ENCODE measurements at regions not wholly inside any gene's neighbourhood (a gene's known extent, or its start where the extent isn't known, plus 50 kb on each side); places are given as distances from the start of the nearest gene placed in this dataset.
"Not testable (repeated sequence)": the region's sequence is repeated elsewhere in the genome, so short reads cannot be mapped to it uniquely, and the experiment has no call there.

DNA sequence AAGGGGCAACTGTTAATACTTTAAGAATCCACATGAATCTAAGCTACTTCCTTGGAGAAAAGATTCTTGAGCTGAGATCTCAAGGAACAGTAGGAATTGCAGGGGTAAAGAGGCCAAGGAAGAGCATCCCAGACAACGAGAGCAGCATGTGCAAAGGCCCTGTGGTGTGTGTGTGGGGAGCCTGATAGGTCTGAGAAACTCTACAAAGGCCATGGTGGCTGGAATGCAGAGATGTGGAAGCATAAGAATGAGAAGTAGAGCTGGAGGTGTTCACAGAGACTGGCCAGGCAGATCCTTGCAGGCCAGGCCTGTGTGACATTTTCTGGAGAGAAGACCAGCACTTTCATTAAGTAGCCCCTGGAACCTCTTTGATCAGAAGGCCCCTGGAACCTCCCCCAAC, 105.8 kb upstream of the GRK3 start:
- not testable (repeated sequence) for H3K4me3 ChIP-seq (ENCODE audit: low read length in 2 of 2); H3K18ac ChIP-seq (ENCODE audit: low read length); DNase-seq (ENCODE audit: low spot score); H3K27ac ChIP-seq (replicated peaks; ENCODE audit: low read length); H2BK120ac ChIP-seq (ENCODE audit: low read depth, low read length); H2BK12ac ChIP-seq (ENCODE audit: low read length); H2AFZ ChIP-seq (ENCODE audit: low read length); H4K8ac ChIP-seq (ENCODE audit: low read depth, low read length); H2BK5ac ChIP-seq (ENCODE audit: low read length); H3K79me1 ChIP-seq (ENCODE audit: low read depth, low read length); H2BK15ac ChIP-seq (ENCODE audit: low read length); H3K27me3 ChIP-seq (ENCODE audit: control insufficient read depth in 3 of 3, insufficient read depth in 3 of 3, low read depth in 1 of 3, low read length in 3 of 3); H3K9ac ChIP-seq (ENCODE audit: low read depth, low read length, poor library complexity); H3K23ac ChIP-seq (ENCODE audit: low read depth, low read length, poor library complexity); H4K91ac ChIP-seq (ENCODE audit: low read depth, low read length, poor library complexity); H3K4ac ChIP-seq (ENCODE audit: low read length); H2AK5ac ChIP-seq (ENCODE audit: low read depth, low read length); H3K4me2 ChIP-seq (ENCODE audit: insufficient read depth, low read length, poor library complexity, severe bottlenecking); H3K14ac ChIP-seq (ENCODE audit: low read length); H3K4me1 ChIP-seq (ENCODE audit: control insufficient read depth in 2 of 2, insufficient read depth in 1 of 2, low read depth in 1 of 2, low read length in 2 of 2); H3K9me3 ChIP-seq (replicated peaks in 1 of 2; ENCODE audit: control insufficient read depth in 2 of 2, insufficient read depth in 1 of 2, low read depth in 1 of 2, low read length in 2 of 2)
- H3K36me3 ChIP-seq (replicated peaks in 1 of 2; ENCODE audit: control insufficient read depth in 2 of 2, insufficient read depth in 2 of 2, low read length in 2 of 2): peaks cover 25 to 60% of the 10 kb centered on the region in 2 donors
- WGBS, 2 donors (ENCODE audit: extremely low coverage in 2 of 2, insufficient read length in 2 of 2, insufficient replicate concordance in 1 of 2): no CpG with 5 or more reads among the region's 1 CpG

DNA sequence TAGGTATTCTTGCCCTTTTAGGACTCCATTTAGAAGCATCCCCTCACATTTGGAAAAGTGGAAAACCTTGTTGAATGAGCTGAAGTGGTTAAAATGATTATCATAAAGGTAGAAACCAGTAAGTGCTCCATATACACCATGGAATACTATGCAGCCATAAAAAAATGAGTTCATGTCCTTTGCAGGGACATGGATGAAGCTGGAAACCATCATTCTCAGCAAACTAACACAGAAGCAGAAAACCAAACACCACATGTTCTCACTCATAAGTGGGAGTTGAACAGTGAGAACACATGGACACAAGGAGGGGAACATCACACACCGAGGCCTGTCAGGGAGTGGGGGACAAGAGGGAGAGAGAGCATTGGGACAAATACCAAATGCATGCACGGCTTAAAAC, 103.8 kb upstream of the GRK3 start:
- not testable (repeated sequence) for H2AFZ ChIP-seq (ENCODE audit: low read length); H4K8ac ChIP-seq (ENCODE audit: low read depth, low read length); H2BK5ac ChIP-seq (ENCODE audit: low read length); H3K9me3 ChIP-seq (replicated peaks in 1 of 2; ENCODE audit: control insufficient read depth in 2 of 2, insufficient read depth in 1 of 2, low read depth in 1 of 2, low read length in 2 of 2); H2BK15ac ChIP-seq (ENCODE audit: low read length); H3K27ac ChIP-seq (replicated peaks; ENCODE audit: low read length); H3K14ac ChIP-seq (ENCODE audit: low read length); H3K4me1 ChIP-seq (ENCODE audit: control insufficient read depth in 2 of 2, insufficient read depth in 1 of 2, low read depth in 1 of 2, low read length in 2 of 2); H3K18ac ChIP-seq (ENCODE audit: low read length); H4K91ac ChIP-seq (ENCODE audit: low read depth, low read length, poor library complexity); H2BK12ac ChIP-seq (ENCODE audit: low read length); H3K4me3 ChIP-seq (ENCODE audit: low read length in 2 of 2); H2AK5ac ChIP-seq (ENCODE audit: low read depth, low read length); H3K9ac ChIP-seq (ENCODE audit: low read depth, low read length, poor library complexity); H3K79me1 ChIP-seq (ENCODE audit: low read depth, low read length); H3K4me2 ChIP-seq (ENCODE audit: insufficient read depth, low read length, poor library complexity, severe bottlenecking); H3K4ac ChIP-seq (ENCODE audit: low read length); H3K27me3 ChIP-seq (ENCODE audit: control insufficient read depth in 3 of 3, insufficient read depth in 3 of 3, low read depth in 1 of 3, low read length in 3 of 3); H3K23ac ChIP-seq (ENCODE audit: low read depth, low read length, poor library complexity); DNase-seq (ENCODE audit: low spot score); H2BK120ac ChIP-seq (ENCODE audit: low read depth, low read length)
- H3K36me3 ChIP-seq (replicated peaks in 1 of 2; ENCODE audit: control insufficient read depth in 2 of 2, insufficient read depth in 2 of 2, low read length in 2 of 2): peaks cover 23 to 51% of the 10 kb centered on the region in 2 donors
- WGBS, 2 donors (ENCODE audit: extremely low coverage in 2 of 2, insufficient read length in 2 of 2, insufficient replicate concordance in 1 of 2): no CpG with 5 or more reads among the region's 2 CpGs

GRCh38 chr22:25461301-25461700, 103.2 kb upstream of the GRK3 start:
- Histone ChIP-seq H3K4me3 (ENCODE audit: low read length in 2 of 2) (no peak overlapping the region), H3K9me3 (replicated peaks in 1 of 2; ENCODE audit: control insufficient read depth in 2 of 2, insufficient read depth in 1 of 2, low read depth in 1 of 2, low read length in 2 of 2) (no peaks in the 10 kb centered on the region), H2AK5ac (ENCODE audit: low read depth, low read length) (no peak overlapping the region), H2BK15ac (ENCODE audit: low read length) (no peak overlapping the region), H3K27me3 (ENCODE audit: control insufficient read depth in 3 of 3, insufficient read depth in 3 of 3, low read depth in 1 of 3, low read length in 3 of 3) (no peaks in the 10 kb centered on the region), H2BK120ac (ENCODE audit: low read depth, low read length) (no peak overlapping the region), H3K9ac (ENCODE audit: low read depth, low read length, poor library complexity) (no peak overlapping the region), H3K36me3 (replicated peaks in 1 of 2; ENCODE audit: control insufficient read depth in 2 of 2, insufficient read depth in 2 of 2, low read length in 2 of 2) (peaks cover 22 to 48% of the 10 kb centered on the region in 2 donors), H4K91ac (ENCODE audit: low read depth, low read length, poor library complexity) (no peak overlapping the region), H3K27ac (replicated peaks; ENCODE audit: low read length) (no peak overlapping the region), H3K4ac (ENCODE audit: low read length) (no peak overlapping the region), H3K18ac (ENCODE audit: low read length) (no peak overlapping the region), H4K8ac (ENCODE audit: low read depth, low read length) (no peak overlapping the region), H2AFZ (ENCODE audit: low read length) (no peak overlapping the region), H3K23ac (ENCODE audit: low read depth, low read length, poor library complexity) (no peak overlapping the region), H3K4me1 (ENCODE audit: control insufficient read depth in 2 of 2, insufficient read depth in 1 of 2, low read depth in 1 of 2, low read length in 2 of 2) (no peaks in the 10 kb centered on the region), H3K79me1 (ENCODE audit: low read depth, low read length) (peaks cover 5% of the 10 kb centered on the region), H3K4me2 (ENCODE audit: insufficient read depth, low read length, poor library complexity, severe bottlenecking) (no peak overlapping the region), H3K14ac (ENCODE audit: low read length) (no peak overlapping the region), H2BK12ac (ENCODE audit: low read length) (no peak overlapping the region), H2BK5ac (ENCODE audit: low read length) (no peak overlapping the region)
- DNase-seq (ENCODE audit: low spot score): no peak
- no CpG with 5 or more reads among the region's 7 CpGs for WGBS, 2 donors (ENCODE audit: extremely low coverage in 2 of 2, insufficient read length in 2 of 2, insufficient replicate concordance in 1 of 2)

- H2BK15ac ChIP-seq (ENCODE audit: low read length); H2BK120ac ChIP-seq (ENCODE audit: low read depth, low read length); H2BK5ac ChIP-seq (ENCODE audit: low read length); H4K8ac ChIP-seq (ENCODE audit: low read depth, low read length); H3K79me1 ChIP-seq (ENCODE audit: low read depth, low read length); H3K14ac ChIP-seq (ENCODE audit: low read length); H3K18ac ChIP-seq (ENCODE audit: low read length); H3K4me3 ChIP-seq (ENCODE audit: low read length in 2 of 2); H3K9ac ChIP-seq (ENCODE audit: low read depth, low read length, poor library complexity); H3K4me2 ChIP-seq (ENCODE audit: insufficient read depth, low read length, poor library complexity, severe bottlenecking); H3K4me1 ChIP-seq (ENCODE audit: control insufficient read depth in 2 of 2, insufficient read depth in 1 of 2, low read depth in 1 of 2, low read length in 2 of 2); H3K4ac ChIP-seq (ENCODE audit: low read length); H3K27ac ChIP-seq (replicated peaks; ENCODE audit: low read length); H3K27me3 ChIP-seq (ENCODE audit: control insufficient read depth in 3 of 3, insufficient read depth in 3 of 3, low read depth in 1 of 3, low read length in 3 of 3); H4K91ac ChIP-seq (ENCODE audit: low read depth, low read length, poor library complexity); H2AK5ac ChIP-seq (ENCODE audit: low read depth, low read length); H3K9me3 ChIP-seq (replicated peaks in 1 of 2; ENCODE audit: control insufficient read depth in 2 of 2, insufficient read depth in 1 of 2, low read depth in 1 of 2, low read length in 2 of 2); H3K23ac ChIP-seq (ENCODE audit: low read depth, low read length, poor library complexity); H2AFZ ChIP-seq (ENCODE audit: low read length); H2BK12ac ChIP-seq (ENCODE audit: low read length): not testable (repeated sequence)
- WGBS, 2 donors (ENCODE audit: extremely low coverage in 2 of 2, insufficient read length in 2 of 2, insufficient replicate concordance in 1 of 2): no CpG with 5 or more reads among the region's 15 CpGs
- DNase-seq (ENCODE audit: low spot score): peak; percentile 84
- H3K36me3 ChIP-seq (replicated peaks in 1 of 2; ENCODE audit: control insufficient read depth in 2 of 2, insufficient read depth in 2 of 2, low read length in 2 of 2): peaks cover 20 to 39% of the 10 kb centered on the region in 2 donors
Observed at GRCh38 chr22:25462474-25463346, 101.8 kb upstream of the GRK3 start.

Data from neuronal stem cell (in vitro differentiated cells).